GM13977 (cell line): ENCODE measurements at regions not wholly inside any gene's neighbourhood (a gene's known extent, or its start where the extent isn't known, plus 50 kb on each side); places are given as distances from the start of the nearest gene placed in this dataset.

ENCODE experiments used
- DNase-seq: peaks from one replicate; pipeline ENCODE4 v3.0.0; 2012; ENCODE audit warnings: low spot score
- in situ Hi-C: fragments of 300-500 bp; cut with MboI; formaldehyde crosslinking; loops from one replicate; pipeline ENCODE4 v1.12.0; 2022; ENCODE audit warnings: low sequenced_read_pairs, low pct_unique_long_range_greater_than_20kb, mixed read lengths, inconsistent platforms; ENCODE audit not compliant: unreplicated experiment
- TF ChIP-seq, protein P1 (sequence below): IDR thresholded peaks from 2 replicates; pipeline ENCODE4 v1.5.1; 2012; ENCODE audit warnings: mild to moderate bottlenecking, control low read depth; ENCODE audit not compliant: insufficient read depth; ENCODE audit errors: extremely low read depth, missing control alignments

DNA sequence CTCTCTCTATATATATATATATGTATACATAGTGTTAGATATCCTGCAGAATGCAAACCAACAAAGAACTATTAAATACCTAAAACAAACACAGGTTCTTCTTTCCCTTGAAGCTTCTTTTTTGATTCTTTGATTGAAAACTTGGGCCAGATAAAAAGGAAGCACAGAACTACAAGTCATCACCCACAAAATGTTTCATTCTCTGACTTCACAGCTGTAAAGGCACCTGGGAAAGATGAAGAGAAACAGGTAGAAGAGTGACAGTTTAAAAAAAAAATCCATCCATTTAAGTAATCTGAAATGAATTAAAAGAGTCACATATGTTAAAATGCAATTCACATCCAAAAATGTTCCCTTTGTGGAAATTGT lies 90.7 kb upstream of the FNDC3A start:
- no peak for DNase-seq
- in situ Hi-C loops, result no loop called here
- TF ChIP-seq, protein P1, sequence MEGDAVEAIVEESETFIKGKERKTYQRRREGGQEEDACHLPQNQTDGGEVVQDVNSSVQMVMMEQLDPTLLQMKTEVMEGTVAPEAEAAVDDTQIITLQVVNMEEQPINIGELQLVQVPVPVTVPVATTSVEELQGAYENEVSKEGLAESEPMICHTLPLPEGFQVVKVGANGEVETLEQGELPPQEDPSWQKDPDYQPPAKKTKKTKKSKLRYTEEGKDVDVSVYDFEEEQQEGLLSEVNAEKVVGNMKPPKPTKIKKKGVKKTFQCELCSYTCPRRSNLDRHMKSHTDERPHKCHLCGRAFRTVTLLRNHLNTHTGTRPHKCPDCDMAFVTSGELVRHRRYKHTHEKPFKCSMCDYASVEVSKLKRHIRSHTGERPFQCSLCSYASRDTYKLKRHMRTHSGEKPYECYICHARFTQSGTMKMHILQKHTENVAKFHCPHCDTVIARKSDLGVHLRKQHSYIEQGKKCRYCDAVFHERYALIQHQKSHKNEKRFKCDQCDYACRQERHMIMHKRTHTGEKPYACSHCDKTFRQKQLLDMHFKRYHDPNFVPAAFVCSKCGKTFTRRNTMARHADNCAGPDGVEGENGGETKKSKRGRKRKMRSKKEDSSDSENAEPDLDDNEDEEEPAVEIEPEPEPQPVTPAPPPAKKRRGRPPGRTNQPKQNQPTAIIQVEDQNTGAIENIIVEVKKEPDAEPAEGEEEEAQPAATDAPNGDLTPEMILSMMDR, result no peak

DNA sequence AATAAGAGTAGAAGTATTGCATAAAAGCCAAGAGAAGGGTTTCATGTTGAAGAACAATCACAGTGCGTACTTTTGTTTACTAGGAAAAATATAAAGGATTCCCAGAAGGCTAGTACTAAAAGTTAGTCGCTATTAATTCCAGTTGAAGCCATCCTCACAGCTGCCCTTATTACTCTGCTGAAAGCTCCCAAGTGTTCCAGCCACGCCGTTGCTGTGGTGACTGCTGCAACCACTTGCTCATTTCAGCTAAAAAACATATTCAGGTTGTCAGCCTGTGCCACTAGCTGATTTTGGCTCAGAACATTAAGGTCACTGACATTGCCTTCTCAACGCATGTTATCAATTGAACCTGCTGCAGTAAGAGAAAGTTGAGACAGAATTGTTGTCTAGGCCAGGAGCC lies 87.1 kb upstream of the FNDC3A start:
- no peak for DNase-seq
- in situ Hi-C loops, result no loop called here
- TF ChIP-seq, protein P1, result no peak

DNA sequence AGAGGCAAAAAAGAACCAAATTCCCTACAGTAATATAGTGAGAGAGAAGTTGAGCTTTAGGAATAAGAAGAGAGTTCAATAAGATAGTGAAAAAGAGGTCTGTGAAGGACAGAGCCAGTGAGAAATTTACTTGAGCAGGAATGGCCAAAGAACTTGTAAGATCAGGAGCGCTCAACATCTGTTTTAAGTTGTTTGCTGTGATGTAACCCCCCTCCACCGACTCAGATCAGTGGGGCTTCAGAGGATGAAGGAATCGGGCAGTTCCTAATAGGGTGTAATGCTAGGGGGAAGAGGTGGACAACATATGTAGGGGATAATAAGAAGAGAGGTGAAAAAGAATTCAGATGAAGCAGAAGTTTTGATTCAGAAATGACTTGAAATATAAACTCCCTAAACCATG lies 85.3 kb upstream of the FNDC3A start:
- TF ChIP-seq, protein P1, result no peak
- no peak for DNase-seq
- in situ Hi-C loops, result no loop called here

DNA sequence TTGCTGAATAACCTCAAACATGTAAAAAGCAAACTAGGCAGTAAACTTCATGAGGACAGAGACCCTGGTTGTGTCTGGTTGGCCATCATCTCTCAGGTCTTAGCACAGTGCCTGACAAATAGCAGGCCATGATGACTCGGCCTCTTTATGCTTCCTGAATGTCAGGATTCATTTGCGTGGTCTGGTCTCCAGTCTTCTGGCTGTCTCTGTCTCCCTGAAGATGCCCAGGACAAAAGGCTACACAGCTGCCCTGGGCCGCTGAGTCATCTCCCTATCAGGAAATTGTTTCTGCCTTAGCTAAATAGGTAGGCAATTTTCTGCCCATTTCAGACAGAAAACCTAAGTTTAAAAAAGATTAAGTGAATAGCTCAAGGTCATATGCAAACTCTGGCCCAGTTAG lies 84.1 kb upstream of the FNDC3A start:
- DNase-seq, result no peak
- in situ Hi-C loops, result no loop called here
- TF ChIP-seq, protein P1, result no peak

DNA sequence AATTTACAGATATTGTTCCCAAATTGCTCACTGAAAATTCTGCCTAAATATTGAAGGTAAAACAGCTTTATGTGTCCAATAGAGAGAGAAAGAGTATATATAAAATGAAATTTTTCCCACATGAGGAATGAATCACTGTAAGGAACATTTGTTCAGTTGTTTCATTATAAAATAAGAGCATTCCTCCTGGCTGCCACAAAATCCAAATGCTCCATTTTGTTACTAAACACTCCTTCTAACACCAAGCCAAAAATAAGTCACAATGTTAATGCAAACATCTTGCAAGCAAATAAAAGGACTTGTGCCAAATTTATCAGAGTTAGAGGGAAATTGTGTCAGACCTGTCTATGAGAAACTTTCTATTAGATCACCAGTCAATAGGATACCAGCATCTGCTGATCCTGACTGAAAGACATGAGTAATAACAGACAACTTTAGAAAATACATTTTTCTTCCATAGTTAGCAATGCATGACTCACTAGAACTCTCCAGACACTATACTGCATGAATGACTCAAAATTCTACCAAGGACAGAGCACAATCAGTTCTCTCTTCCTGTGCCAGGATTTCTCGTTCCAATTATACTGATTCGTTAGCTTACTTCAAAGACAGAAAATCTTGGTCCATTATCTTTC lies 83.5 kb upstream of the FNDC3A start:
- DNase-seq, result peak; percentile 17
- TF ChIP-seq, protein P1, result no peak
- in situ Hi-C loops, result no loop called here

DNA sequence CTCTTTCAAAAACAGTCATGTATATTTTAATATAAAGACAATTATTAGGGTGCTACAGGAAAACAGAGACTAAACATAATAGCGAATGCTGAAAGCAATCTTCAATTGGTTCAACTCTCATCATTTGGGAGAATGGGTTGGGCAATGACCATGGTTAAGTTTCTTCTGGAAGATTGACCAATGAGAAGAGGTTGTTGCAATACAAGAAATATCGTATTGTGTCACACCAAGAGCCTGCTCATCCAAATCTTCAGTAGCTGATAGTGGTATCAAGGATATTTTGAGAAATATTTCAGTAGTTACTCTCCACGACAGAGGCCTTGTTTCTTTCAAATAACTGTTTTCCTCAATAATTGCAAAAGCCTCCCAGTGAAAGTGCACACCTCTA lies 83.0 kb upstream of the FNDC3A start:
- DNase-seq, result no peak
- in situ Hi-C loops, result no loop called here
- TF ChIP-seq, protein P1, result no peak

DNA sequence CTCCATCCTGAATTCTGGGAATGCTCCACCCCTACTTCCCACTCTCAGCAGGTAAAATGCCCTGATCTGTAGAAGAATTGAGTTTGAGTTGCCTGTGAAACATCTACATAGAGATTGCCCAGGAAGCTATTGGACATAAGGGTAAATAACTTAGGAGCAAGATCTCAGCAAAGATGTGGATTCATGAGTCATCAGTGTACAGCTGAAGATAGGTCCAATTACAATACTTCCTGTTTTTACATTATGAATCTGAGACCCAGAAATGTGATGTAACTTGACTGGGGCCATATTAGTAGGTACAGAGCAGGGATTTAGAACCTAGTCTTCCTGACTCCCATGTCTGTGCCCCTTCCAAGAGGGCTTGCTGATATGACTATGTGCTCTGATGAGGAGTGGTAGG lies 79.4 kb upstream of the FNDC3A start:
- TF ChIP-seq, protein P1, result no peak
- DNase-seq, result no peak
- in situ Hi-C loops, result no loop called here
